OCI-LY1 (cell line): ENCODE measurements at regions not wholly inside any gene's neighbourhood (a gene's known extent, or its start where the extent isn't known, plus 50 kb on each side); places are given as distances from the start of the nearest gene placed in this dataset.

Experiments
- EZH2 ChIP-seq: fragments of 200-600 bp; sonication (generic), shearing (Covaris generic); IDR thresholded peaks from 2 replicates; pipeline ENCODE4 v1.8.0; 2017; ENCODE audit warnings: borderline replicate concordance, mixed run types, mild to moderate bottlenecking, antibody characterized with exemption, low read length, moderate library complexity, mixed read lengths
- TF ChIP-seq, protein P1 (sequence below): fragments of 200-600 bp; sonication (generic), shearing (Covaris generic); IDR thresholded peaks from 2 replicates; pipeline ENCODE4 v1.5.1; 2017; ENCODE audit warnings: mild to moderate bottlenecking, antibody characterized with exemption, low read length, moderate library complexity, mixed read lengths

DNA sequence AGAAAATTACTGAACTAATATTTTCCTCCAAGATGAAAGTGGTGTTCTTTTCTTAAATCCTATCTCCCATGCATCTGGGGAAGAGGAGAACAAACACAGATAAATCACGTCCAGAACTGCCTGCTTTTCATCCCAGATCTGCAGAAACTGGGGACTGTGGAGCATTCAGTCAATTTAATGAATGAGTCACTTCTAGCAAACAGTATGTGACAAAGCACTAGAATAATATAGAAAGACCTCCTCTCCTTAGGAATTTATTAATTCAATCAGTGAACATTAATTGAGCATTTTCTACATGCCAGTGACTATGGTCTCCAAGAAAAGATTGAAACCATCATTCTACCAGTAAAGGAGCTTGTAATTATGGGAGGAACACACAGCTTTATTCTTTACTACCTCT, 693.4 kb upstream of the ID2 start:
- TF ChIP-seq, protein P1, sequence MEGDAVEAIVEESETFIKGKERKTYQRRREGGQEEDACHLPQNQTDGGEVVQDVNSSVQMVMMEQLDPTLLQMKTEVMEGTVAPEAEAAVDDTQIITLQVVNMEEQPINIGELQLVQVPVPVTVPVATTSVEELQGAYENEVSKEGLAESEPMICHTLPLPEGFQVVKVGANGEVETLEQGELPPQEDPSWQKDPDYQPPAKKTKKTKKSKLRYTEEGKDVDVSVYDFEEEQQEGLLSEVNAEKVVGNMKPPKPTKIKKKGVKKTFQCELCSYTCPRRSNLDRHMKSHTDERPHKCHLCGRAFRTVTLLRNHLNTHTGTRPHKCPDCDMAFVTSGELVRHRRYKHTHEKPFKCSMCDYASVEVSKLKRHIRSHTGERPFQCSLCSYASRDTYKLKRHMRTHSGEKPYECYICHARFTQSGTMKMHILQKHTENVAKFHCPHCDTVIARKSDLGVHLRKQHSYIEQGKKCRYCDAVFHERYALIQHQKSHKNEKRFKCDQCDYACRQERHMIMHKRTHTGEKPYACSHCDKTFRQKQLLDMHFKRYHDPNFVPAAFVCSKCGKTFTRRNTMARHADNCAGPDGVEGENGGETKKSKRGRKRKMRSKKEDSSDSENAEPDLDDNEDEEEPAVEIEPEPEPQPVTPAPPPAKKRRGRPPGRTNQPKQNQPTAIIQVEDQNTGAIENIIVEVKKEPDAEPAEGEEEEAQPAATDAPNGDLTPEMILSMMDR = no peak
- TF ChIP-seq EZH2 = no peak
